Ishikawa (cell line): ENCODE measurements at regions not wholly inside any gene's neighbourhood (a gene's known extent, or its start where the extent isn't known, plus 50 kb on each side); places are given as distances from the start of the nearest gene placed in this dataset.

Source experiments
- CEBPB ChIP-seq: IDR thresholded peaks from 2 replicates; pipeline ENCODE4 v1.6.1; 2012
- CREB1 ChIP-seq: IDR thresholded peaks from 2 replicates; pipeline ENCODE4 v1.6.1; 2012; ENCODE audit warnings: low read depth
- EGR1 ChIP-seq: IDR thresholded peaks from 2 replicates; pipeline ENCODE4 v1.6.1; 2012
- EP300 ChIP-seq: IDR thresholded peaks from 2 replicates; pipeline ENCODE4 v1.6.1; 2012; ENCODE audit warnings: borderline replicate concordance
- FOXM1 ChIP-seq: IDR thresholded peaks from 2 replicates; pipeline ENCODE4 v1.6.1; 2012; ENCODE audit warnings: low read depth, borderline replicate concordance
- NFIC ChIP-seq: IDR thresholded peaks from 2 replicates; pipeline ENCODE4 v1.6.1; 2012
- RAD21 ChIP-seq: IDR thresholded peaks from 2 replicates; pipeline ENCODE4 v1.6.1; 2012; ENCODE audit warnings: low read depth
- TAF1 ChIP-seq: IDR thresholded peaks from 2 replicates; pipeline ENCODE4 v1.6.1; 2012; ENCODE audit warnings: low read depth, mild to moderate bottlenecking
- TCF12 ChIP-seq: IDR thresholded peaks from 2 replicates; pipeline ENCODE4 v1.6.1; 2012; ENCODE audit warnings: low read depth
- TEAD4 ChIP-seq: IDR thresholded peaks from 2 replicates; pipeline ENCODE4 v1.6.1; 2012
- YY1 ChIP-seq: IDR thresholded peaks from 2 replicates; pipeline ENCODE4 v1.6.1; 2012; ENCODE audit warnings: low read depth
- ZBTB7A ChIP-seq: IDR thresholded peaks from 2 replicates; pipeline ENCODE4 v1.6.1; 2012; ENCODE audit warnings: low read depth
- TF ChIP-seq, protein P1 (sequence below): IDR thresholded peaks from 2 replicates; pipeline ENCODE4 v1.6.1; 2012
- TF ChIP-seq, protein P2 (sequence below): IDR thresholded peaks from 2 replicates; pipeline ENCODE4 v1.6.1; 2012
- TF ChIP-seq, protein P3 (sequence below): IDR thresholded peaks from 2 replicates; pipeline ENCODE4 v1.6.1; 2012; ENCODE audit warnings: low read depth, mild to moderate bottlenecking

DNA sequence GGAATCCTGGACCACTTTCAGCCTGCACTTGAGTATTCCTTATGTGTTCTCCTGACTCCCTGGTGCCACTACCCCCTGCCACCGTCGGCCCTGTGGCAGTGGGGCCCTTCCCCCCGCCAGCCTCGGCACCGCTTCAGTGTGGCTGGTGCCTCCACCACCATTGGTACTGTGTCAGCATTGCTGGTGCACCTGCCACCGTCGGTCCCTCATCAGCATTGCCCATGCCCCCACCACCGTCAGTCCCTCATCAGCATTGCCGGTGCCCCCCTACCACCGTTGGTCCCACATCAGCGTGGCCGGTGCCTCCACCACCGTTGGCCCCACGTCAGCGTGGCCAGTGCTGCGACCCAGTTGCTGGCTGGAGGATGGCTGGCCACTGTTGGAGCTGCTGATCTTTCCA, 228.5 kb downstream of the TM9SF2 start:
- TF ChIP-seq CREB1 = no peak
- TF ChIP-seq EGR1 = no peak
- TF ChIP-seq YY1 = no peak
- TF ChIP-seq, protein P1, sequence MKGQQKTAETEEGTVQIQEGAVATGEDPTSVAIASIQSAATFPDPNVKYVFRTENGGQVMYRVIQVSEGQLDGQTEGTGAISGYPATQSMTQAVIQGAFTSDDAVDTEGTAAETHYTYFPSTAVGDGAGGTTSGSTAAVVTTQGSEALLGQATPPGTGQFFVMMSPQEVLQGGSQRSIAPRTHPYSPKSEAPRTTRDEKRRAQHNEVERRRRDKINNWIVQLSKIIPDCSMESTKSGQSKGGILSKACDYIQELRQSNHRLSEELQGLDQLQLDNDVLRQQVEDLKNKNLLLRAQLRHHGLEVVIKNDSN = no peak
- TF ChIP-seq CEBPB = no peak
- TF ChIP-seq EP300 = no peak
- TF ChIP-seq, protein P2, sequence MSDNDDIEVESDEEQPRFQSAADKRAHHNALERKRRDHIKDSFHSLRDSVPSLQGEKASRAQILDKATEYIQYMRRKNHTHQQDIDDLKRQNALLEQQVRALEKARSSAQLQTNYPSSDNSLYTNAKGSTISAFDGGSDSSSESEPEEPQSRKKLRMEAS = no peak
- TF ChIP-seq FOXM1 = no peak
- no peak for TF ChIP-seq TAF1
- TF ChIP-seq RAD21 = no peak
- no peak for TF ChIP-seq TCF12
- TF ChIP-seq TEAD4 = no peak
- no peak for TF ChIP-seq NFIC
- TF ChIP-seq ZBTB7A = no peak
- TF ChIP-seq, protein P3, sequence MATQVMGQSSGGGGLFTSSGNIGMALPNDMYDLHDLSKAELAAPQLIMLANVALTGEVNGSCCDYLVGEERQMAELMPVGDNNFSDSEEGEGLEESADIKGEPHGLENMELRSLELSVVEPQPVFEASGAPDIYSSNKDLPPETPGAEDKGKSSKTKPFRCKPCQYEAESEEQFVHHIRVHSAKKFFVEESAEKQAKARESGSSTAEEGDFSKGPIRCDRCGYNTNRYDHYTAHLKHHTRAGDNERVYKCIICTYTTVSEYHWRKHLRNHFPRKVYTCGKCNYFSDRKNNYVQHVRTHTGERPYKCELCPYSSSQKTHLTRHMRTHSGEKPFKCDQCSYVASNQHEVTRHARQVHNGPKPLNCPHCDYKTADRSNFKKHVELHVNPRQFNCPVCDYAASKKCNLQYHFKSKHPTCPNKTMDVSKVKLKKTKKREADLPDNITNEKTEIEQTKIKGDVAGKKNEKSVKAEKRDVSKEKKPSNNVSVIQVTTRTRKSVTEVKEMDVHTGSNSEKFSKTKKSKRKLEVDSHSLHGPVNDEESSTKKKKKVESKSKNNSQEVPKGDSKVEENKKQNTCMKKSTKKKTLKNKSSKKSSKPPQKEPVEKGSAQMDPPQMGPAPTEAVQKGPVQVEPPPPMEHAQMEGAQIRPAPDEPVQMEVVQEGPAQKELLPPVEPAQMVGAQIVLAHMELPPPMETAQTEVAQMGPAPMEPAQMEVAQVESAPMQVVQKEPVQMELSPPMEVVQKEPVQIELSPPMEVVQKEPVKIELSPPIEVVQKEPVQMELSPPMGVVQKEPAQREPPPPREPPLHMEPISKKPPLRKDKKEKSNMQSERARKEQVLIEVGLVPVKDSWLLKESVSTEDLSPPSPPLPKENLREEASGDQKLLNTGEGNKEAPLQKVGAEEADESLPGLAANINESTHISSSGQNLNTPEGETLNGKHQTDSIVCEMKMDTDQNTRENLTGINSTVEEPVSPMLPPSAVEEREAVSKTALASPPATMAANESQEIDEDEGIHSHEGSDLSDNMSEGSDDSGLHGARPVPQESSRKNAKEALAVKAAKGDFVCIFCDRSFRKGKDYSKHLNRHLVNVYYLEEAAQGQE = no peak

DNA sequence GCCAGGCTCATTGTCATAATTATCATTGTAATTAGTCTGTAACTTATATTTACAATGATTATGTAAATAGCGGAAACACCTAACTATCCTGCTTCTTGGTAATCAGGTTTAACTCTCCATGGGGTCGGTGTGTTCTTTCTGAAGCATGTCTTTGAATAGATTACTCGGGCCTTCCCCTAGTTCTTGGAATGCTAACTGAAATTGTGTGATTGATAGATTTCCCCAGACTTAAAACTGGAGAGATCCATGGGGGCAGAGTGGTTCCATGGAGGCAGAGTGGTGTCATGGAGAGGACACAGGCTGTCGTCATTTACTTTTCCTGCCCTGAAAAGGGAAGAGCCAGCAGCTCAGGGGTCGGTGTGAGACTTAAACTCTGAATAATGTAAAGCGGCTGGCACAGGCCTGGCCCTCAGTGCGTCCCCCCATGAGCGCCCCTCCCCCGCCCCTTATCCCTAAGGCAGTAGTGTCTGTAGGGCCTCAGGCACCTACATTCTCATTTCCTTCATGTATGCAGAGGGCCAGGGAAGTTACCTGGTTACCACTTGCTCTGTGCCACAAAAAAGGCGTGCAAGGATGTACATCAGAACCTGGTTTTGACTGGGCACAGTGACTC, 225.1 kb downstream of the TM9SF2 start:
- no peak for TF ChIP-seq EP300
- TF ChIP-seq, protein P3 = no peak

DNA sequence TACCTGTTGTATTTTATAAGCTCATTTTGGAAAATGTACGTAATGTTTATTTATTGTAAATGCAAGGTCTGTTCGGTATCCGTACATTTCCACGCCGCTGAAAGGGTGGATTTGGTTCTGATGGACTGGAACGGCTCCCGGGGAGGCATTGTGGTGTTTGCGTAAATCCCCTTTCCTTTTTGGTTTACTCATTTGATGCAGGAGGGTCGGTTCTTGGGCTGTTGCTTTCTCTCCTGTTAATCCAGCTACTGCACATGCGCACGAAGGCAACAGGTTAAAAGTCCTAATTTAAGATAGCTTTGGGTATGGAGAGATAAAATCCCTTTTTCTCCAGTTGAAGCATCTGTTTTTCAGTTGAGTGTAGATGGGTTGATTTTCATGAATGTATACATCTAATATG, 224.4 kb downstream of the TM9SF2 start:
- TF ChIP-seq RAD21 (no peak), CREB1 (no peak), CEBPB (no peak), NFIC (no peak), EP300 (no peak), FOXM1 (no peak), ZBTB7A (no peak), TCF12 (no peak), TAF1 (no peak), EGR1 (no peak), TEAD4 (no peak)

DNA sequence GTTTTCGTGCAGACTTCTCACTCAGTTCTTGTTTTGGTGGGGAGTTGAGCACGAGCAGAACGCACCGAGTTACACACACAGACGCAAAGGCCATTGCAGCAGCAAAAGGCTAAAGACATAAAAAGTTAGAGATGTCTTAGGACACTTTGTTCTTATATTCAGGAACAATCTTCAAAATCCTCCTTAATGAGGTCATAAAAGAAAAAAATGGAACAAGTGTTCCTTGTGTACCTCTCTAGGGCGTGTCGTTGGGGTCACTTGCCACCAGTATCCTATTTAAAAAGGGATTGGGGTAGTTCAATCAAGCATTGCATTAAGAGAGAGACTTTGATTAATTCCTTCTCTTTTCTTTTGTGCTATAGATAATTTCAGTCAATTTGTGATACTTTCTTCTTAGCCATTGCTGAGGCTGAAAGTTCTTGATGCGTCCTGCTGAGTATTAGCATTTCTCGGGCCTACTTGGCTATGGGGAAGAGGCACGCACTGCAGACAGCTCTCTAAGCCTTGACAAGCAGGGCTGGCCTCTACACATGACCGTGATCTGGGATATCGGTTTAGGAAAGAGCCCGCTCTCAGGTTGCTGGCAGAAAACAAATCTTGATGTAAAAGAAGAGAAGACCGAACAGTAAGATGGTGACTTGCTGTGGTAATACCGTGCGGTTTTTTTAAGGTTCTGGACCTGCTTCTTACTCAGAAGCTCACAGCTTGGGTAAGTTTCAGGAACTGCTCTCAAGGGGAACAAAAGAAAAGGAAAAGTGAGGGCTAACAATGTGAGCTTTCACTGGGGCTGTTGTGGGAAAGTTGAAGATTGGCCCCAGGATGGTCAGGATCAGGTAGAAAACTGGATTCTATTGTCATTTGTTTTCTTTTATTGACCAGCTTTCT, 223.6 kb downstream of the TM9SF2 start:
- TF ChIP-seq EGR1 (no peak), RAD21 (no peak), TEAD4 (no peak), CREB1 (no peak), TCF12 (no peak), ZBTB7A (no peak), FOXM1 (no peak), EP300 (no peak), NFIC (no peak), YY1 (no peak), CEBPB (no peak), TAF1 (no peak)
- TF ChIP-seq, protein P1 = no peak
- TF ChIP-seq, protein P2 = no peak
- TF ChIP-seq, protein P3 = no peak
